Left hindlimb (tissue), 1 donor: ENCODE measurements at regions not wholly inside any gene's neighbourhood (a gene's known extent, or its start where the extent isn't known, plus 50 kb on each side); places are given as distances from the start of the nearest gene placed in this dataset.
"Not testable (repeated sequence)": the region's sequence is repeated elsewhere in the genome, so short reads cannot be mapped to it uniquely, and the experiment has no call there.

Source experiments
- DNase-seq: peaks from one replicate; pipeline ENCODE4 v3.0.0-alpha.2; 2018

DNA sequence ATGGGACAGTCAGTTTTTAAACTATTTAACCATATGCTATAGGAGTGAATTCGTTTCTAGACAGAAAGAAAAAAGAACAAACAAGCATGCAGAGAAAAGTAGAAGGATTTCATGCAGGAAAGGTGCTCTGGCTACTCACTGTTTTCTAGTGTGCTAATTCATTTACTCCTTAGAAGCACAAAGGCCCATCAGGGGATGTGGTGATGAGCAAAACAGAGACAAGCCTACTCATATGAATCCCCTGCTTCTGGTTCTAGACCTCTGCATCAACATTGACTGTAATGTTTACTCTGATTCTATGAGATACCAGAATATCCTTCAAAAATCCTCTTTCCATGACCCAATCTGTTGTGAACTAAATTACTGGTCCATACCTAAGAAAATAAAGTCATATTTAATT, 801.9 kb downstream of the PLOD2 start:
- no peak for DNase-seq

DNA sequence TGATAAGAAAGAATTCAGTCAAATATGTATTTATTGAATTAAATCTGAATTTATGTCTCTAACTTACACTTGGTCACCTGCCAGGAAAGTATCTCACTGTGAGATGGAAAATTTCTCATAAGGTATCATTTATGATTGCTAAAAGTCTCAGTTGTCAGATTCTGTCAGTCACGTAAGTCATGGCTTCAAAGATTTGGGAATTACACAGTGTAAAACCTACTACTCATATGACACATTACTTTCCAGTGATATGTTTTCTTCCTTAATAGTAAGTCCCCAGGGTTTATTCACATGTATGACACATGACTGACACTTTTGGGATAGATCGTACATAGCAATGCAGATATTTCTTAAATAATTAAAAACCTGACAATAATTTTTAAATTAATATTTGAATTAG, 792.2 kb downstream of the PLOD2 start:
- no peak for DNase-seq

DNA sequence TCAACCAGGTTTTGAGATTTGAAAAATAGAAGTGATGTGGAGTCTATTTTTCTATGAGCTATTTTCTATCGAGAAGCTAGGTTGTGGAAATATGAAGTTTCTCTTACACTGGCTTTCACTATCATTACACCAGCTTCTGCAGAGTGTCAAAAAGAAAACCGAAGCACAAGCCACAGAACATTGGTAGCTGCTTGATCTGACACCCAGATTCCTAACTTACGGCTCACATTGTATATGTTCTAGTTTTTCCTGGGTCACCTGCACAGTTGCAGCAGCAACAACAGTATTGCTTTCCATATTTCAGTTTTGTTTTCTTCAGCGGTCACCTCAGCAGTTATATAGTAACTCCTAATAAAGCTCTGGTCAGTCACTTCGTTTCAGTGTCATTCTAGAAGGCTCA, 790.1 kb downstream of the PLOD2 start:
- DNase-seq = no peak

GRCh38 chr3:145377301-145377700, 783.7 kb downstream of the PLOD2 start:
- no peak for DNase-seq

DNA sequence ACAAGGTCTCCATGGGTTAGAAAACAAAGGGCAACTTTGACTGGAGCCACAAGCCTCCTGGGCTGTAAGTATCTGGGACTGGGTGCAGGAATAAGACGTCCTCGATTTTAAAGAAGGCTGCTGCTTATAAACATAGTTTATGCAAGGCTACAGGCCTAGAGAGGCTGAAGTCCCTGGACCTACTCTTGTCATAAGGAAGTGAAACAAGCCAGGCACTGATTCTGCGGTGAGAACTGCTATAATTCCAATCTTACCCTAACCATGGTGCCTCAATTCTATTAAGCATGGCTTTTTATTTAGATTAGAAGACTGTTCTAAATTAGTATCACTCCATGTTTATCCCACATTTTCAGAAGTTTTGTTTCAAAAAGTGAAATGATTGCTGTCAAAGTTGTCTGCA, 777.6 kb downstream of the PLOD2 start:
- no peak for DNase-seq

DNA sequence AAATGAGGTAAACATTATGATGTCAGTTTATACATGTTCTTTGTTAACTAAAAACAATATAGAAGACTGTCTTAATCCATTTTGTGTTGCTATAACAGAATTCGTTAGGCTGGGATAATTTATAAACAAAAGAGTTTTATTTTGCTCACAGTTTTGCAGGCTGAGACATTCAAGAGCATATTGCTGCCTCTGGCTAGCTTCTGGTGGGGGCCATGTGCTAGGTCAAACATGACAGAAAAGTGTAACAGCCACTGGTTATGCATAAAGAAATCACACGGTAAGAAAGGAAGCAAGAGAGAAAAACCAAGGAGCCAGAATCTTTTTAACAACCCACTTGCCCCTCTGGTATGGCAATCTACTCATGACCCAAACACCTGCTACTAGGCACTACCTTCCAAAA, 776.7 kb downstream of the PLOD2 start:
- no peak for DNase-seq

GRCh38 chr3:145387211-145387610, 773.8 kb downstream of the PLOD2 start:
- no peak for DNase-seq

- no peak for DNase-seq
Measured at GRCh38 chr3:145395421-145395820, 765.6 kb downstream of the PLOD2 start.

- no peak for DNase-seq
Measured at GRCh38 chr3:145411605-145412004, 749.4 kb downstream of the PLOD2 start.

GRCh38 chr3:145417678-145418077, 743.3 kb downstream of the PLOD2 start:
- DNase-seq = no peak

GRCh38 chr3:145422556-145422955, 738.4 kb downstream of the PLOD2 start:
- no peak for DNase-seq

DNA sequence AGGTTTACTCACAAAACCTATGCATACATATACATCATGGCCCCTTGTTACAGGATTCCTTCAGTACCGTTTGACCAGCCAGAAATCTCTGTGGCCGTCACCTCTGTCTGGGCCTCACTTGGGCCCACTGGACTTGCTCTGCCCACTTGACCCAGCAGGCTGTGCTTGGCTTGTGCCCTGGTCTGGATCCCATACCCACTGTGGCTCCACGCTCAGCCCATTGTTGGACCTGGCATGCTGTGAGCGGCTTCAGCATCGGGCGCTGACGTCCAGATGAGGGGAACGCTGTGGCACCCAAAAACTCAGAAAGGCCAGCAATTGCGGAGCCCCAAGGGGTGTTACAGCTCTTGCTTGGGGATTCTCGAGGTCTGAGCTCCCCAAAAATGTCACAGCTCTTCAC, 733.6 kb downstream of the PLOD2 start:
- DNase-seq = no peak

GRCh38 chr3:145429546-145429945, 731.4 kb downstream of the PLOD2 start:
- no peak for DNase-seq

- no peak for DNase-seq
Measured at GRCh38 chr3:145448436-145448835, 712.5 kb downstream of the PLOD2 start.

DNA sequence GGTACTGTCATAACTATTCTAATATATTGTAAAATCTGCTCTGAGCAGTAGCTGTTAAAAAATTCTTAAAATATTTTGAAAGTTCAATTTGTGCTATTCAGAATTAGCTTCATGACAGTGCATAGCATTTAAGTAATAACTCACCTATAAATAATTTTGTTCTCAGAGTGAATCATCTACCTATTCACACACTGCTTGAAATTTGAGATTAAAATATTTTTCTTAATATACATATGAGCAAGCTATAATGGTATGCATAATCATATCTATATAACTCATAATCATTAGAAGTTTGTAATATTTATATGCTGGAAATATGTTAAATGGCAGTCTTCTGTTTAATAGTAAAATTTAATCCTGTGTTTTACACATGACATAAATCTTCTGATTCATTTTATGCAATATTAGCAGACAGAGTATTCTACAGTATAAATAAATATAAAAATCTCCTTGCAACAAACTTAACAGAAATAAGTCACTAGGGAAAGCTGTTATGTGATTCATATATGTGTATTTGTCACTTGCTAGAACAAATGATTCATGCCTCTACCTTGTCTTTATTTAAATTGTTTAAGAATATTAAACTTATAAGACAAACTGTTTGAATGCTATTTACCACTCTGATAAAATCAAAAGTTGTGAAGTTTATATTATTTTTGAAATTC, 710.8 kb downstream of the PLOD2 start:
- no peak for DNase-seq

DNA sequence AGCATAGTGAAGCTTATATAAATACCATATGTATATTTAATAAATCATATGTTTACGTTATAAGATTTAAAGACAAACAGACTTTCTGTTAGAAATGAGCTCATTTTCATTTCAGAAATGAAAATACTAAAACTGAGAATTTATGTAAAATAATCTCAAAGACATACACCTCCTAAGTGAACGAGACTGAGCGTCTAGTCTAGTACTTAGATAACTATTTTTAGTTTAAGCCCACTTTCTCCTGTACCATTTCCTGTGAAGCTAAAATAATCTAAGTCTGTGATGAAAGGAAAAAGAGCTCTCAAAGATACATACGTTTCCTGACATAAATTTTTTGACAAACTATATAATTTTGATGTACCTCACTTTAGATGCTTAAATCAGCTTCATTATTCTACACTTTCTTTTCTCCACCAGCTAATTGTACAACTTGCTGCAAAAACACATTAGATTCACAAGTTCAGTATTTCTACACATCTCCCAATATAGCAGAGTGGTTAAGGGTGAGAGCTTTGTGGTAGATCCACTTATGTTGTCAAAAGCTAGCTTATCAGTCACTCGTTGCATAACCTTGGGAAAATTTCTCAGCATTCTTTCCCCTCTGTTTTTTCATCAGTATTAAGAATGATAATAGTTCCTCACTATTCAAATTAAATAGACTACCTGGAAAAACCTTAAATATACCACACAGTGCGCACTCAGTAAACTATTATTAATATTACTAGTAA, 703.0 kb downstream of the PLOD2 start:
- DNase-seq = no peak

GRCh38 chr3:145459681-145460080, 701.3 kb downstream of the PLOD2 start:
- not testable (repeated sequence) for DNase-seq

GRCh38 chr3:145471976-145472375, 689.0 kb downstream of the PLOD2 start:
- DNase-seq = no peak

- DNase-seq = not testable (repeated sequence)
Measured at GRCh38 chr3:145482735-145483134, 678.2 kb downstream of the PLOD2 start.

DNA sequence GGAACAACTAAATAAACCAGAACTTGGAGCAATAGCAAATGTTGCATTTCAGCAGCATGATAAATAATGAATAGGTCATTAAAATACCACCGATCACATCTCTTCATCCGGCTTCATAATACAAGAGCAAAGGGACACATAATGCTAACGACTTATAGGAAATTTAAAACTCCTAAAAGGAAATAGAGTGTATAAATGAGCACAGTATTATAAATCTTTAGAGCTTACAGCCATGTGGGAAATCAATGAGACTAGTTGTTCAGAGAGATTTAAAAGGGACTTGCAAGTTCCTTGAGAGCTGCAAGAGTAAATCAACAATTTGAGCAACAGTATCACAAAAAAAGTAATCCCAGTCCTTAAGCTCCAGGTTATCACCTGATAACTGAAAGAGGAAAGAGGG, 677.0 kb downstream of the PLOD2 start:
- DNase-seq = no peak

GRCh38 chr3:145489011-145489410, 672.0 kb downstream of the PLOD2 start:
- no peak for DNase-seq

- no peak for DNase-seq
Measured at GRCh38 chr3:145490088-145491048, 670.6 kb downstream of the PLOD2 start.

- DNase-seq = no peak
Measured at GRCh38 chr3:145492456-145492855, 668.5 kb downstream of the PLOD2 start.

DNA sequence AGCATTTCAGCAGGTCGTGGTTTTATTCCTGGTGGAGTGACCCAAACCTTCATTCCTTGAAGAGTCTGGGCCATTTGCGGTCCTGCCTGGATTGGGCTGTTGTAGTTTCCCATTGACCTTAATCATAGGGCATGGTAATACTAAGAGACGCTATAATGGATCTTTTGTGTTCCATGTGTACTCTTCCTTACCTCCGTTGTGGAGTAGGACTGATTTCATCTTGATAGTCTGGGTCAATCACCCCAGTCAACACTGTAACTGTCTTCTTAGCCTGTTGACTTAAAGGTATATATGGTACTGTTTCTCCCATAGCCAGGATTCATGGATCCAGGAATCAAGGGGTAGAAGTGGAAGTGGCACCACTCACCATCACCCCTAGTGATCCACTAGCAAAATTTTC, 643.6 kb downstream of the PLOD2 start:
- DNase-seq = not testable (repeated sequence)
